ENCODE measurements at regions not wholly inside any gene's neighbourhood (a gene's known extent, or its start where the extent isn't known, plus 50 kb on each side); places are given as distances from the start of the nearest gene placed in this dataset.

DNA sequence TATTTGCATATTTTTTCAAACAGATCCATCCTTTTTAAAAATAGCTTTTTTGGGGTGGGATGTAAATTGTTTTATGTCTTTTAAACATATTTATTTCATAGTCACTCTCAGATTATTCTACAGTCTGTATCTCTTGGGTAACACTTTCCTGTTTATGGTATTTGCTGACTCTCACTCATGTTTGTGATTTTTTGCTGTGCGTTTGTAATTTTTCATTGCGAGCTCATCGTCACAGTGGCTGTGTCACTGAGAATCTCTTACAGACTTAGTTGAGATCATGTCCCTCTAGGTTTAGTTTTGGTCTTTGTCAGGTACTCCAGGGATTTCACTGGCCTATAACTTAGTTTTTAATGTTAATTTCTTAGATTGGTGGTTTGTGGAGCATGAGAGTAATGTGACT lies 73.5 kb upstream of the HS6ST1 start:
- no peaks in the 10 kb centered on the region for H3K79me2 ChIP-seq (ENCODE audit: control insufficient read depth, insufficient read depth, low read length)
- H3K9me3 ChIP-seq (ENCODE audit: control insufficient read depth, low read depth, low read length), result no peaks in the 10 kb centered on the region
- peaks cover 18% of the 10 kb centered on the region for H3K4me1 ChIP-seq (ENCODE audit: control insufficient read depth, extremely low read depth, insufficient read depth, low read length)
- DNase-seq (ENCODE audit: low read depth, low spot score) (no peak), FAIRE-seq (no peak)
- dilution Hi-C loops (cut with MboI; ENCODE audit: extremely low pct_ligation_motif_present, low sequenced_read_pairs), result no loop called here
- H3K9me1 ChIP-seq (ENCODE audit: control insufficient read depth, extremely low read depth, insufficient read depth, low read length), result no peaks in the 10 kb centered on the region
- H3K27me3 ChIP-seq (ENCODE audit: control insufficient read depth, extremely low read depth, insufficient read depth, low read length), result no peaks in the 10 kb centered on the region
- H4K20me1 ChIP-seq (ENCODE audit: control insufficient read depth, extremely low read depth, insufficient read depth, low read length), result no peaks in the 10 kb centered on the region
- H3K4me2 ChIP-seq (ENCODE audit: control insufficient read depth, extremely low read depth, insufficient read depth, low read depth, low read length), result no peak overlapping the region
- no peak overlapping the region for H2AFZ ChIP-seq (ENCODE audit: control insufficient read depth, low read length)
- no peak overlapping the region for H3K9ac ChIP-seq (ENCODE audit: control insufficient read depth, extremely low read depth, insufficient read depth, low read length)
- H3K36me3 ChIP-seq (ENCODE audit: control insufficient read depth in 2 of 2, extremely low read depth in 1 of 2, insufficient read depth in 2 of 2, low read length in 2 of 2), result no peaks in the 10 kb centered on the region
- H3K27ac ChIP-seq (ENCODE audit: control insufficient read depth, insufficient read depth, low read length), result no peak overlapping the region
- H3K4me3 ChIP-seq (ENCODE audit: control insufficient read depth in 2 of 3, extremely low read depth in 1 of 3, insufficient read depth in 2 of 3, low read depth in 1 of 3, low read length in 3 of 3), result no peak overlapping the region
- TF ChIP-seq, protein P1, sequence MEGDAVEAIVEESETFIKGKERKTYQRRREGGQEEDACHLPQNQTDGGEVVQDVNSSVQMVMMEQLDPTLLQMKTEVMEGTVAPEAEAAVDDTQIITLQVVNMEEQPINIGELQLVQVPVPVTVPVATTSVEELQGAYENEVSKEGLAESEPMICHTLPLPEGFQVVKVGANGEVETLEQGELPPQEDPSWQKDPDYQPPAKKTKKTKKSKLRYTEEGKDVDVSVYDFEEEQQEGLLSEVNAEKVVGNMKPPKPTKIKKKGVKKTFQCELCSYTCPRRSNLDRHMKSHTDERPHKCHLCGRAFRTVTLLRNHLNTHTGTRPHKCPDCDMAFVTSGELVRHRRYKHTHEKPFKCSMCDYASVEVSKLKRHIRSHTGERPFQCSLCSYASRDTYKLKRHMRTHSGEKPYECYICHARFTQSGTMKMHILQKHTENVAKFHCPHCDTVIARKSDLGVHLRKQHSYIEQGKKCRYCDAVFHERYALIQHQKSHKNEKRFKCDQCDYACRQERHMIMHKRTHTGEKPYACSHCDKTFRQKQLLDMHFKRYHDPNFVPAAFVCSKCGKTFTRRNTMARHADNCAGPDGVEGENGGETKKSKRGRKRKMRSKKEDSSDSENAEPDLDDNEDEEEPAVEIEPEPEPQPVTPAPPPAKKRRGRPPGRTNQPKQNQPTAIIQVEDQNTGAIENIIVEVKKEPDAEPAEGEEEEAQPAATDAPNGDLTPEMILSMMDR (optimal IDR thresholded peaks at IDR 0.05 in 1 of 3, IDR thresholded peaks at IDR 0.05 in 1 of 3, conservative IDR thresholded peaks at IDR 0.05 in 1 of 3; ENCODE audit: extremely low read depth in 1 of 3, insufficient read depth in 2 of 3, low read length in 3 of 3), result no peak
- TF ChIP-seq EZH2 (IDR thresholded peaks at IDR 0.05; ENCODE audit: low read length), result no peak

DNA sequence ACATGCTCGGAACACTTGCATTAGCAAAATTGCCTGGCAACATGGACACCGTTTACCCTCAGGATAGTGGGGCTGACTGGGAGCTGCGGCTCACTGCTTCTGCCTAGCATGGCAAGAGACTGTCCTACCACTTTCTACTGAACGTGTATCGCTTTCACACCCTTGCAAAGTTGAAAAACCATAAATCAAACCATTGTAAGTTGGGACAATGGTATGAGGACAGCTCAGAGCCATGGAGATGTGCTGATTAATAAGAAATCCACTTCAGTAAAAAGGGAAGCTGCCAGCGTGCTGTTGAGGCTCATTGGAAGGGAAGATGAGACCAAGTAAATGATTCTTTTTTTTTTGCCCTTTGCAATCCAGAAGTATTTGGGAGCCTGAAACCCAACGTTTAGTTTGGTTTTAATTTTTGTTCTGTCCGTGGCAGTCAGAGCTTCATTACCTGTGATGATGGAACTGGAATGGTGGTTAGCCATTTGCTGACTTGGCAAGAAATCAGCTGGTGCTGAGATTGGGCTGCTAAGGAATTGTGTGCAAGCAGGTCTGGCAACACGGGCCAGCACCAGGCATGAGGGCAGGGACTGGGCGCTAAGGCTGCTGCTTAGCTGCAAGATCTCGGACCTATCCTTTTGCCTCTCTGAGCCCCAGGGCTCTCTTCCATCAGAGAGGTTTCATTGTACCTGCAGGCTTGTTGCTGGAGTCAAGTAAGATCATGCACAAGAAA lies 75.5 kb upstream of the HS6ST1 start:
- H3K36me3 ChIP-seq (ENCODE audit: control insufficient read depth in 2 of 2, extremely low read depth in 1 of 2, insufficient read depth in 2 of 2, low read length in 2 of 2), result no peaks in the 10 kb centered on the region
- FAIRE-seq (no peak), DNase-seq (ENCODE audit: low read depth, low spot score) (no peak)
- H3K9me3 ChIP-seq (ENCODE audit: control insufficient read depth, low read depth, low read length), result no peaks in the 10 kb centered on the region
- H3K4me2 ChIP-seq (ENCODE audit: control insufficient read depth, extremely low read depth, insufficient read depth, low read depth, low read length), result no peak overlapping the region
- dilution Hi-C loops (cut with MboI; ENCODE audit: extremely low pct_ligation_motif_present, low sequenced_read_pairs), result no loop called here
- H2AFZ ChIP-seq (ENCODE audit: control insufficient read depth, low read length), result no peak overlapping the region
- no peak overlapping the region for H3K9ac ChIP-seq (ENCODE audit: control insufficient read depth, extremely low read depth, insufficient read depth, low read length)
- peaks cover 18% of the 10 kb centered on the region for H3K4me1 ChIP-seq (ENCODE audit: control insufficient read depth, extremely low read depth, insufficient read depth, low read length)
- H3K9me1 ChIP-seq (ENCODE audit: control insufficient read depth, extremely low read depth, insufficient read depth, low read length), result no peaks in the 10 kb centered on the region
- no peaks in the 10 kb centered on the region for H3K27me3 ChIP-seq (ENCODE audit: control insufficient read depth, extremely low read depth, insufficient read depth, low read length)
- H3K4me3 ChIP-seq (ENCODE audit: control insufficient read depth in 2 of 3, extremely low read depth in 1 of 3, insufficient read depth in 2 of 3, low read depth in 1 of 3, low read length in 3 of 3), result no peak overlapping the region
- TF ChIP-seq, protein P1 (optimal IDR thresholded peaks at IDR 0.05 in 1 of 3, IDR thresholded peaks at IDR 0.05 in 1 of 3, conservative IDR thresholded peaks at IDR 0.05 in 1 of 3; ENCODE audit: extremely low read depth in 1 of 3, insufficient read depth in 2 of 3, low read length in 3 of 3), result no peak
- TF ChIP-seq EZH2 (IDR thresholded peaks at IDR 0.05; ENCODE audit: low read length), result no peak
- no peak overlapping the region for H3K27ac ChIP-seq (ENCODE audit: control insufficient read depth, insufficient read depth, low read length)
- H3K79me2 ChIP-seq (ENCODE audit: control insufficient read depth, insufficient read depth, low read length), result no peaks in the 10 kb centered on the region
- H4K20me1 ChIP-seq (ENCODE audit: control insufficient read depth, extremely low read depth, insufficient read depth, low read length), result no peaks in the 10 kb centered on the region
